ENCODE measurements at regions not wholly inside any gene's neighbourhood (a gene's known extent, or its start where the extent isn't known, plus 50 kb on each side); places are given as distances from the start of the nearest gene placed in this dataset.

- no peak for DNase-seq (ENCODE audit: low spot score)
- Histone ChIP-seq H3K9me3 (ENCODE audit: low read depth) (no peaks in the 10 kb centered on the region), H3K27me3 (no peaks in the 10 kb centered on the region), H3K9me2 (replicated peaks; ENCODE audit: insufficient read depth) (no peaks in the 10 kb centered on the region), H3K4me3 (no peak overlapping the region), H3K4me1 (ENCODE audit: insufficient read depth) (no peaks in the 10 kb centered on the region), H3K36me3 (replicated peaks; ENCODE audit: insufficient read depth, low read depth) (no peaks in the 10 kb centered on the region), H2AFZ (no peak overlapping the region), H3K79me2 (no peaks in the 10 kb centered on the region), H3K27ac (no peak overlapping the region), H4K20me1 (ENCODE audit: insufficient read depth, poor library complexity, severe bottlenecking) (no peaks in the 10 kb centered on the region), H3K4me2 (no peak overlapping the region)
- 46% methylated on average over 6 of the region's 6 CpGs for WGBS (ENCODE audit: low lambda C conversion rate, missing lambda C conversion rate)
- no peak for TF ChIP-seq EZH2phosphoT487 (IDR thresholded peaks at IDR 0.05; ENCODE audit: low read depth, severe bottlenecking, unreplicated experiment)
Measured at GRCh38 chr1:90359994-90360393, 357.1 kb downstream of the BARHL2 start.

- WGBS (ENCODE audit: low lambda C conversion rate, missing lambda C conversion rate): 100% methylated on average over 2 of the region's 2 CpGs
- H3K9me3 ChIP-seq (ENCODE audit: low read depth): no peaks in the 10 kb centered on the region
- no peak overlapping the region for H2AFZ ChIP-seq
- TF ChIP-seq EZH2 (IDR thresholded peaks at IDR 0.05; ENCODE audit: borderline replicate concordance) (no peak), EZH2phosphoT487 (IDR thresholded peaks at IDR 0.05; ENCODE audit: low read depth, severe bottlenecking, unreplicated experiment) (no peak), CTCF (IDR thresholded peaks at IDR 0.05; ENCODE audit: poor library complexity) (no peak)
- no peak for DNase-seq (ENCODE audit: low spot score)
- H3K27me3 ChIP-seq: no peaks in the 10 kb centered on the region
- no peaks in the 10 kb centered on the region for H3K9me2 ChIP-seq (replicated peaks; ENCODE audit: insufficient read depth)
- no peak overlapping the region for H3K4me2 ChIP-seq
- no peaks in the 10 kb centered on the region for H3K36me3 ChIP-seq (replicated peaks; ENCODE audit: insufficient read depth, low read depth)
- H3K27ac ChIP-seq: no peak overlapping the region
- H3K4me3 ChIP-seq: no peak overlapping the region
- no peaks in the 10 kb centered on the region for H3K4me1 ChIP-seq (ENCODE audit: insufficient read depth)
- H4K20me1 ChIP-seq (ENCODE audit: insufficient read depth, poor library complexity, severe bottlenecking): no peaks in the 10 kb centered on the region
- no peaks in the 10 kb centered on the region for H3K79me2 ChIP-seq
Measured at GRCh38 chr1:90358448-90358847, 358.7 kb downstream of the BARHL2 start.

GRCh38 chr1:90357995-90358394 is 359.1 kb downstream of the BARHL2 start:
- H3K4me1 ChIP-seq (ENCODE audit: insufficient read depth): no peaks in the 10 kb centered on the region
- TF ChIP-seq EZH2phosphoT487 (IDR thresholded peaks at IDR 0.05; ENCODE audit: low read depth, severe bottlenecking, unreplicated experiment) (no peak), EZH2 (IDR thresholded peaks at IDR 0.05; ENCODE audit: borderline replicate concordance) (no peak), CTCF (IDR thresholded peaks at IDR 0.05; ENCODE audit: poor library complexity) (no peak)
- H3K9me3 ChIP-seq (ENCODE audit: low read depth): no peaks in the 10 kb centered on the region
- no peaks in the 10 kb centered on the region for H3K9me2 ChIP-seq (replicated peaks; ENCODE audit: insufficient read depth)
- no peak overlapping the region for H3K27ac ChIP-seq
- H3K79me2 ChIP-seq: no peaks in the 10 kb centered on the region
- H3K36me3 ChIP-seq (replicated peaks; ENCODE audit: insufficient read depth, low read depth): no peaks in the 10 kb centered on the region
- no peak overlapping the region for H3K4me2 ChIP-seq
- no peak overlapping the region for H3K4me3 ChIP-seq
- no peak for DNase-seq (ENCODE audit: low spot score)
- no peaks in the 10 kb centered on the region for H4K20me1 ChIP-seq (ENCODE audit: insufficient read depth, poor library complexity, severe bottlenecking)
- no peak overlapping the region for H2AFZ ChIP-seq
- 64% methylated on average over 2 of the region's 2 CpGs for WGBS (ENCODE audit: low lambda C conversion rate, missing lambda C conversion rate)
- no peaks in the 10 kb centered on the region for H3K27me3 ChIP-seq

- Histone ChIP-seq H3K4me1 (ENCODE audit: insufficient read depth) (no peaks in the 10 kb centered on the region), H3K9me2 (replicated peaks; ENCODE audit: insufficient read depth) (no peaks in the 10 kb centered on the region), H3K9me3 (ENCODE audit: low read depth) (no peaks in the 10 kb centered on the region), H3K4me3 (no peak overlapping the region), H2AFZ (no peak overlapping the region), H3K79me2 (no peaks in the 10 kb centered on the region), H3K36me3 (replicated peaks; ENCODE audit: insufficient read depth, low read depth) (no peaks in the 10 kb centered on the region), H3K27ac (no peak overlapping the region), H4K20me1 (ENCODE audit: insufficient read depth, poor library complexity, severe bottlenecking) (no peaks in the 10 kb centered on the region), H3K27me3 (no peaks in the 10 kb centered on the region), H3K4me2 (no peak overlapping the region)
- TF ChIP-seq EZH2 (IDR thresholded peaks at IDR 0.05; ENCODE audit: borderline replicate concordance) (no peak), EZH2phosphoT487 (IDR thresholded peaks at IDR 0.05; ENCODE audit: low read depth, severe bottlenecking, unreplicated experiment) (no peak), CTCF (IDR thresholded peaks at IDR 0.05; ENCODE audit: poor library complexity) (no peak)
- WGBS (ENCODE audit: low lambda C conversion rate, missing lambda C conversion rate): 89% methylated on average over 4 of the region's 4 CpGs
- no peak for DNase-seq (ENCODE audit: low spot score)
Measured at GRCh38 chr1:90356991-90357390, 360.1 kb downstream of the BARHL2 start.
